ENCODE measurements at regions not wholly inside any gene's neighbourhood (a gene's known extent, or its start where the extent isn't known, plus 50 kb on each side); places are given as distances from the start of the nearest gene placed in this dataset.

- no peaks in the 10 kb centered on the region for H3K36me3 ChIP-seq
- peaks cover 70% of the 10 kb centered on the region for H3K27me3 ChIP-seq (ENCODE audit: insufficient read depth, low read depth, severe bottlenecking)
- TF ChIP-seq, protein P1, sequence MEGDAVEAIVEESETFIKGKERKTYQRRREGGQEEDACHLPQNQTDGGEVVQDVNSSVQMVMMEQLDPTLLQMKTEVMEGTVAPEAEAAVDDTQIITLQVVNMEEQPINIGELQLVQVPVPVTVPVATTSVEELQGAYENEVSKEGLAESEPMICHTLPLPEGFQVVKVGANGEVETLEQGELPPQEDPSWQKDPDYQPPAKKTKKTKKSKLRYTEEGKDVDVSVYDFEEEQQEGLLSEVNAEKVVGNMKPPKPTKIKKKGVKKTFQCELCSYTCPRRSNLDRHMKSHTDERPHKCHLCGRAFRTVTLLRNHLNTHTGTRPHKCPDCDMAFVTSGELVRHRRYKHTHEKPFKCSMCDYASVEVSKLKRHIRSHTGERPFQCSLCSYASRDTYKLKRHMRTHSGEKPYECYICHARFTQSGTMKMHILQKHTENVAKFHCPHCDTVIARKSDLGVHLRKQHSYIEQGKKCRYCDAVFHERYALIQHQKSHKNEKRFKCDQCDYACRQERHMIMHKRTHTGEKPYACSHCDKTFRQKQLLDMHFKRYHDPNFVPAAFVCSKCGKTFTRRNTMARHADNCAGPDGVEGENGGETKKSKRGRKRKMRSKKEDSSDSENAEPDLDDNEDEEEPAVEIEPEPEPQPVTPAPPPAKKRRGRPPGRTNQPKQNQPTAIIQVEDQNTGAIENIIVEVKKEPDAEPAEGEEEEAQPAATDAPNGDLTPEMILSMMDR (IDR thresholded peaks at IDR 0.05; ENCODE audit: low read depth, low read length), result no peak
- no peak overlapping the region for H3K4me3 ChIP-seq (ENCODE audit: low read depth, low read length)
- no peak for DNase-seq
- no peak overlapping the region for H3K27ac ChIP-seq
- H3K9me3 ChIP-seq (ENCODE audit: severe bottlenecking), result no peaks in the 10 kb centered on the region
Observed at GRCh38 chr2:176555112-176555511, 285.9 kb downstream of the MTX2 start.

GRCh38 chr2:176555781-176556180, 286.5 kb downstream of the MTX2 start:
- DNase-seq, result no peak
- no peak overlapping the region for H3K27ac ChIP-seq
- H3K27me3 ChIP-seq (ENCODE audit: insufficient read depth, low read depth, severe bottlenecking), result peaks cover 70% of the 10 kb centered on the region
- no peak overlapping the region for H3K4me3 ChIP-seq (ENCODE audit: low read depth, low read length)
- H3K36me3 ChIP-seq, result no peaks in the 10 kb centered on the region
- TF ChIP-seq, protein P1 (IDR thresholded peaks at IDR 0.05; ENCODE audit: low read depth, low read length), result no peak
- no peaks in the 10 kb centered on the region for H3K9me3 ChIP-seq (ENCODE audit: severe bottlenecking)

GRCh38 chr2:176556373-176556772, 287.1 kb downstream of the MTX2 start:
- TF ChIP-seq, protein P1 (IDR thresholded peaks at IDR 0.05; ENCODE audit: low read depth, low read length), result no peak
- Histone ChIP-seq H3K36me3 (no peaks in the 10 kb centered on the region), H3K27ac (no peak overlapping the region), H3K9me3 (ENCODE audit: severe bottlenecking) (no peaks in the 10 kb centered on the region), H3K27me3 (ENCODE audit: insufficient read depth, low read depth, severe bottlenecking) (peaks cover 68% of the 10 kb centered on the region), H3K4me3 (ENCODE audit: low read depth, low read length) (no peak overlapping the region)
- no peak for DNase-seq

GRCh38 chr2:176557821-176558220, 288.6 kb downstream of the MTX2 start:
- Histone ChIP-seq H3K27me3 (ENCODE audit: insufficient read depth, low read depth, severe bottlenecking) (peaks cover 71% of the 10 kb centered on the region), H3K4me3 (ENCODE audit: low read depth, low read length) (no peak overlapping the region), H3K36me3 (no peaks in the 10 kb centered on the region), H3K9me3 (ENCODE audit: severe bottlenecking) (no peaks in the 10 kb centered on the region), H3K27ac (no peak overlapping the region)
- TF ChIP-seq, protein P1 (IDR thresholded peaks at IDR 0.05; ENCODE audit: low read depth, low read length), result no peak
- no peak for DNase-seq

- Histone ChIP-seq H3K36me3 (no peaks in the 10 kb centered on the region), H3K27ac (no peak overlapping the region), H3K27me3 (ENCODE audit: insufficient read depth, low read depth, severe bottlenecking) (peaks cover 70% of the 10 kb centered on the region), H3K4me3 (ENCODE audit: low read depth, low read length) (no peak overlapping the region), H3K9me3 (ENCODE audit: severe bottlenecking) (no peaks in the 10 kb centered on the region)
- DNase-seq, result no peak
- TF ChIP-seq, protein P1 (IDR thresholded peaks at IDR 0.05; ENCODE audit: low read depth, low read length), result no peak
Observed at GRCh38 chr2:176558574-176559140, 289.4 kb downstream of the MTX2 start.

DNA sequence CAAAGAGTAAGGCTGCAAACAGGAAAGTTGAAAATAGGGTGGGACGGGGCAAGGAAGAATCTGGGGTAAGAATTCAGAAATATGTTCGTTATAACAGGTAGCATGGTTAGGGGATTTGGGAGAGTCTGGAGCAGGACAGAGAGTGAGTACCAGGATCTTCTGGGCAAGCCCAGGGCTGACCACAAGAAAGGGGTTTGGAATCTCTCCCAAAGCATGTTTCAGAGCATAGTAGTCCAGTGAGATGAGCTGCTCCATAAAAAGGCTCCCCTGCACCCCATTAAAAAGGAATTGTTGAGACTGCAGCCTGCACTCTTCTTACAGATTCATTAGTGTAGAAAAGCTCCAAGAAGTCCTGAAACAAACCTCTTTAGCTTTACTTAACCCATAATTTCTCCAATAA, 291.1 kb downstream of the MTX2 start:
- H3K27me3 ChIP-seq (ENCODE audit: insufficient read depth, low read depth, severe bottlenecking), result peaks cover 71% of the 10 kb centered on the region
- H3K27ac ChIP-seq, result no peak overlapping the region
- no peak overlapping the region for H3K4me3 ChIP-seq (ENCODE audit: low read depth, low read length)
- no peak for DNase-seq
- no peaks in the 10 kb centered on the region for H3K36me3 ChIP-seq
- TF ChIP-seq, protein P1 (IDR thresholded peaks at IDR 0.05; ENCODE audit: low read depth, low read length), result no peak
- H3K9me3 ChIP-seq (ENCODE audit: severe bottlenecking), result no peaks in the 10 kb centered on the region

Data from WERI-Rb-1 (cell line).